Kidney (tissue), 13 donors: ENCODE measurements at regions not wholly inside any gene's neighbourhood (a gene's known extent, or its start where the extent isn't known, plus 50 kb on each side); places are given as distances from the start of the nearest gene placed in this dataset.

Experiments used
- DNase-seq, 5 donors: peaks; one replicate each; pipeline ENCODE4 v3.0.0-alpha.2; 2013 to 2020
- FAIRE-seq: peaks from 2 replicates; lab custom pipeline; 2012; peaks lifted over from hg19 to GRCh38; lab: Jason Lieb, UNC
- H3K27ac ChIP-seq, 2 donors: one replicate each; pipeline ENCODE4 v1.7.0; 2013; ENCODE audit warnings: low read depth in 2 of 2, low read length in 2 of 2, inconsistent platforms in 1 of 2
- H3K27me3 ChIP-seq: one replicate; pipeline ENCODE4 v1.7.1; 2013; ENCODE audit warnings: low read length, inconsistent platforms; ENCODE audit not compliant: control insufficient read depth, insufficient read depth
- H3K36me3 ChIP-seq, 3 donors: one replicate each; pipeline versions ENCODE4 v1.7.0 to v1.7.1; 2013; ENCODE audit warnings: low read length in 3 of 3, control low read depth in 1 of 3, inconsistent platforms in 1 of 3; ENCODE audit not compliant: insufficient read depth in 3 of 3, control insufficient read depth in 2 of 3
- H3K4me1 ChIP-seq, 3 donors: one replicate each; pipeline versions ENCODE4 v1.7.0 to v1.7.1; 2013; ENCODE audit warnings: low read length in 3 of 3, inconsistent platforms in 1 of 3, low read depth in 1 of 3; ENCODE audit not compliant: control insufficient read depth in 2 of 3, insufficient read depth in 2 of 3
- H3K4me3 ChIP-seq, 3 donors: one replicate each; pipeline versions ENCODE4 v1.7.0 to v1.8.1; 2013; ENCODE audit warnings: low read length in 3 of 3, control low read depth in 1 of 3, inconsistent platforms in 1 of 3
- H3K9ac ChIP-seq, 3 donors: one replicate each; pipeline versions ENCODE4 v1.7.0 to v1.7.1; 2013; ENCODE audit warnings: low read length in 3 of 3, control low read depth in 1 of 3, inconsistent platforms in 1 of 3
- H3K9me3 ChIP-seq, 3 donors: one replicate each; pipeline versions ENCODE4 v1.7.0 to v1.7.1; 2013; ENCODE audit warnings: low read length in 3 of 3, control low read depth in 1 of 3, inconsistent platforms in 1 of 3; ENCODE audit not compliant: control insufficient read depth in 2 of 3, insufficient read depth in 1 of 3
- CTCF ChIP-seq: IDR thresholded peaks from 3 replicates; pipeline ENCODE4 v1.5.1; 2012; ENCODE audit warnings: mild to moderate bottlenecking, moderate library complexity, borderline replicate concordance; ENCODE audit not compliant: insufficient read depth; ENCODE audit errors: extremely low read depth
- intact Hi-C: fragments of 100-400 bp; cut with DNase I; formaldehyde crosslinking; loops from one replicate; pipeline ENCODE4 v1.11.1; 2022
- donor health status: control.
- donor health status: control.
- donor health status: control.
- donor health status: control.
- donor health status: control.
- donor health status: DM: yes; HTN: yes; CAD: no.
- donor health status: Normal renal cell carcinoma (clear cell type).

- Histone ChIP-seq H3K9me3 (no peaks in the 10 kb centered on the region), H3K9ac (no peak overlapping the region), H3K27me3 (no peaks in the 10 kb centered on the region), H3K4me3 (no peak overlapping the region), H3K36me3 (no peaks in the 10 kb centered on the region), H3K4me1 (no peaks in the 10 kb centered on the region), H3K27ac (no peak overlapping the region)
- FAIRE-seq (no peak), DNase-seq (no peak)
- intact Hi-C loops, result no loop called here
- TF ChIP-seq CTCF, result no peak
These were observed 379.3 kb upstream of the NCAM2 start for GRCh38 chr21:20618878-20619277.

- FAIRE-seq (no peak), DNase-seq (no peak)
- H3K4me1 ChIP-seq, result no peaks in the 10 kb centered on the region
- no peaks in the 10 kb centered on the region for H3K36me3 ChIP-seq
- H3K9me3 ChIP-seq, result no peaks in the 10 kb centered on the region
- intact Hi-C loops, result no loop called here
- H3K9ac ChIP-seq, result no peak overlapping the region
- no peak overlapping the region for H3K4me3 ChIP-seq
- no peak for TF ChIP-seq CTCF
- no peaks in the 10 kb centered on the region for H3K27me3 ChIP-seq
- H3K27ac ChIP-seq, result no peak overlapping the region
These were observed 370.6 kb upstream of the NCAM2 start for GRCh38 chr21:20627594-20627993.

- no peaks in the 10 kb centered on the region for H3K36me3 ChIP-seq
- no peak for TF ChIP-seq CTCF
- no peaks in the 10 kb centered on the region for H3K27me3 ChIP-seq
- no peak overlapping the region for H3K9ac ChIP-seq
- H3K27ac ChIP-seq, result no peak overlapping the region
- no peak overlapping the region for H3K4me3 ChIP-seq
- intact Hi-C loops, result no loop called here
- FAIRE-seq, result no peak
- no peak for DNase-seq
- no peaks in the 10 kb centered on the region for H3K9me3 ChIP-seq
- no peaks in the 10 kb centered on the region for H3K4me1 ChIP-seq
These were observed 366.6 kb upstream of the NCAM2 start for GRCh38 chr21:20631633-20632032.

GRCh38 chr21:20639026-20639425 lies 359.2 kb upstream of the NCAM2 start:
- Histone ChIP-seq H3K4me3 (no peak overlapping the region), H3K27ac (no peak overlapping the region), H3K36me3 (no peaks in the 10 kb centered on the region), H3K27me3 (no peaks in the 10 kb centered on the region), H3K9me3 (no peaks in the 10 kb centered on the region), H3K9ac (no peak overlapping the region), H3K4me1 (no peaks in the 10 kb centered on the region)
- intact Hi-C loops, result no loop called here
- no peak for TF ChIP-seq CTCF
- DNase-seq (no peak), FAIRE-seq (no peak)
